SW480 (cell line): ENCODE measurements at regions not wholly inside any gene's neighbourhood (a gene's known extent, or its start where the extent isn't known, plus 50 kb on each side); places are given as distances from the start of the nearest gene placed in this dataset.
"Not testable (repeated sequence)": the region's sequence is repeated elsewhere in the genome, so short reads cannot be mapped to it uniquely, and the experiment has no call there.

Experiments
- DNase-seq: peaks from one replicate; pipeline ENCODE4 v3.0.0-alpha.2; 2016; ENCODE audit warnings: low spot score

GRCh38 chr20:30593572-30593971 is 663.9 kb upstream of the DEFB115 start:
- no peak for DNase-seq

- DNase-seq: no peak
Observed at GRCh38 chr20:30594112-30594511, 663.4 kb upstream of the DEFB115 start.

DNA sequence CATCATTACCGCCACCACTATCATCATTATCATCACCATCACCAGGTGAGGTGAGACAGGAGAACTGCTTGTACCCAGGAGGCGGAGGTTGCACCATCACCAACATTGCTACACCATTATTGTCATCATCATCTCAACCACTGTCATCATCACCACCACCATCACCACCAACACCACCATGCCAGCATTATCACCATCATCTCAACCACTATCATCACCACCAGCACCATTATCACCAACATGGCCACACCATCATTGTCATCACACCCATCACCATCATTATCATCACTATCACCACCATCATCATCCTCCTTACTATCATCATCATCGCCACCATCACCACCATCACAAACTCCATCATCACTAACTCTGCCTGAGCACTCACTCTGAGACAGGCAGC is 661.8 kb upstream of the DEFB115 start:
- DNase-seq: no peak

DNA sequence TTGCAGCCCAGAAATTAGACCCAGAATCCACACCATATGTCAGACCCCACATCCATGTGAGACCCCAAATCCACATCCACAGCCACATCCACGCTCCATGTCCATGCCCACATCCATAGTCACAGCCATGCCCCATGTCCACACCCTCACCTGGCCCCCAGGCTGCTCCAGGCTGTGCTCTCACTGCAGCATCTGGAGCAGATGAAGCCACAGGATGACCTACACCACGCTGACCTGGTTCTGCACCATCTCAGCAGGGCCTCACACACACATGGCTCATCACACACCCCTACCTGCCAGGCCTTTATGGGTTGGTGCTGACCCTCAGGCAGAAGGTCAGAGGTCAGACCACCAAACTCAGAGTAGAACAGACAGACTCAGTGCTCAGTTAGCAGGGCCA is 660.0 kb upstream of the DEFB115 start:
- DNase-seq: not testable (repeated sequence)

DNA sequence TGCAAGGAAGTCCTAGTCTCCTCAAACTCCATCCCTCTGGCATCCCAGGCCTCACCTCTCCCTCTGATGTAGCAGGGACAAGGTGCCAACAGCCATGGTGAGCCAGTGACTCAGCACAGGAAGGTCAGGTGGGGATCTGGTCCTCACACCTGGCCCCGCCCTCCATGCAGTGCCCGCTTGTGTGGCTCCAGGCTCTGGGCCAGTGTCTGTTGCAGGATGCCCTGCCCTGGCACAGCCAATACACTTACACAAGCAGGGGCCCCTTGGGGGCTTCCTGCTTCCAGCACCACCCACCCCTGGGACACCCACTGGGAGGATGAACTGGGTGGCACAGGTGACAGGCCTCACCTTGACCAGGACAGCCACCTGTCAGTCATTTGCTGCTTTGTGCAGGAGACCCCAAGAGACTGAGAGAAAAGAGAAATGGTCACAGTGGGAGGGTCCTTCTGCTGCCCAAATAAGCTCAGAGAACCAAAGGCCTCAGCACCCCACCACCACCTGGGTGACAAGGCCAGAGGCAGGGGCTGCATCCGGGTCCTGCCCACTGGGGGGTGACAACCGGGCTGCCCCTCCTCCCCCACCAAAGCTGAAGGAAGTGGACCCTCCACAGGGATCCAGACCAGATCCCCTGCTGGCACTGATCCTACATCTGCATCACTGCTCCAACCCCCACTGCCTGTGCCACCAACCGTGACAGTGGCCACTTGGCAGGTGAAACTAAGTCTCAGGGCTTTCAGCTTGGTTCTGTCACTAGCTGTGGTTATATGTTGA is 658.8 kb upstream of the DEFB115 start:
- no peak for DNase-seq

GRCh38 chr20:30599990-30600389 is 657.5 kb upstream of the DEFB115 start:
- DNase-seq: no peak

DNA sequence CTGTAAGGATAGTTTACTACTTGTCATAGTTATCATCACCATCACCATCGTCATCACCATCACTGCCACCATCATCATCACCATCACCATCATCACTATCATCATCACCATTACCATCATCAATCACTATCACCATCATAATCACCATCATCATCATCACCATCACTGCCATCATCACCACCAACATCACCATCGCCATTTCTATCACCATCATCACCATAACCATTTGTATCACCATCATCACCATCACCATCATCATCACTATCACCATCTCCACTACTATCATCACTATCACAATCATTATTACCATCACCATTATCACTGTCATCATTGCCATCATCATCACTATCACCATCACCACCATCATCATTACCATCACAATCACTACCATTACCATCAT is 655.5 kb upstream of the DEFB115 start:
- DNase-seq: no peak

DNA sequence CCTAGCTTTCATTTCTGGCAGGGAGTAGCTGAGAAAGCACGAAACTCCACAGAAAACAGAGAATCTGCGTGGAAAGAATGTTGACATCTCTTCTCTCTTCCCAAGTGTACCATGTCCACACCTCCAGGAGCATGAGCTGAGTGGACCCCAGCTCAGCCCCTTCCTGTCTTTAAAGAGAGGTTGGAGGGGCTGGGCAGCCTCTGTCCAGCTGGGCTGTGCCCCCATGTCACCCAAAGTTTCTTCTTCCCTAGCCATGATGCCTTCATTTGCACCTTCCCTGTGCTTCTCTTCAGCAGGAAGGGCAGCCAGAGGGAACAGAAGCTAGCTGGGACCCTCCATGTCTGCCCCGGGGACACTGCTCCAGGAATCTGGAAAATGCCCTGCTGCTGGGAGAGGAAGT is 655.0 kb upstream of the DEFB115 start:
- DNase-seq: no peak

GRCh38 chr20:30606990-30607389 is 650.5 kb upstream of the DEFB115 start:
- DNase-seq: no peak

GRCh38 chr20:30610029-30610693 is 647.3 kb upstream of the DEFB115 start:
- DNase-seq: no peak

DNA sequence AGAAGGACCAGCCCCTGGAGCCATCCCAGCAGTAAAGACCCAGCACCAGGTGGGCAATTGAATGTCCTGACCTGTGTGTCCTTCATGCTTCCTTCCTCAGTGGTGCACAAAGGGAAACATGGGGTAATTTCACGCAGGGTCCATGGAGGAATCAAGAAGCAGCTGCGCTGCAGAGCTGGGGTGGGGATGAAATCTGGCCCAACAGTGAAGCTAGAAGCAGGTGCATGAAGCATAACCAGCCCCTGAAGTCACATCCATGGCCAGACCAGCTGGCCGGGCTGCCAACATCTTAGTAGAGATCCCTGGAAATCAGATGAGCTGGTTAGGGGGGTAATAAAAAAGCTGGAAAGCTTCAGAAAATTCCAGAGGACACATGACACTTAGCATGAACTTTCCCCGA is 646.7 kb upstream of the DEFB115 start:
- DNase-seq: no peak

DNA sequence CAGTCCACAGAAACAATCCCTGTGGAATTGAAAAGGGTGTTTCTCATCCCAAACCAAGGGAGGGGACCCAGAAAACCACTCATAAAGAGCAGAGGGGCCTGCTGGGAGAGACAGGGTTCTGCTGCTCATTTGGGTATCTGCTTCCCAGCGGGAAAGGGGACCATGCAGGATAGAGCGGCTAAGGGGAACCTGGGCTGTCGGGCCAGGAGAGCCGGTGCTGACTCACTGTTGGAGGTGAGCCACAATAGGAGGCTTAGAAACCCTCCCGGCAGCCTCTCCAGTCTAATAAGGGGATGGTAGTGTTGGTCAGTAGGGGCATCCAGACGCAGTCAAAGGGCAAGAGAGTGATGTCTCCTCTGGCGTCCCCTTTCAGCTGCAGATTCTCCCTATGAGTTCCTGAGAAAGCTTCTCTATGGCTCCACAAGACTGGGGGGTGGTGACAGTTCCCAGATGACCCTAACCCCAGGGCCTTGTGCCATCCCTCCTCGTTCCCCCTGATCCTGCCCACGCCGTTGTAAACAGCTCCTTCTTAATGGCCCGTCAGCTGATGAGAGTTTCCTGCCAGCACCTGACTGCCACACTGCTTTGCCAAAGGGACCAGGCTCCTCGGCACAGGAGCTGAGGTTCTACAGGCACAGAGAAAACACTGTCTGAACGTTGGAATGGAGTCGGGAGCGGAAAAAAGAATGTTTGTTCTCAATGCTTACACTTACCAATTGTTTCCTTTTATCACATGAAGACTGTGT is 646.1 kb upstream of the DEFB115 start:
- DNase-seq: no peak

GRCh38 chr20:30612344-30612743 is 645.1 kb upstream of the DEFB115 start:
- no peak for DNase-seq

DNA sequence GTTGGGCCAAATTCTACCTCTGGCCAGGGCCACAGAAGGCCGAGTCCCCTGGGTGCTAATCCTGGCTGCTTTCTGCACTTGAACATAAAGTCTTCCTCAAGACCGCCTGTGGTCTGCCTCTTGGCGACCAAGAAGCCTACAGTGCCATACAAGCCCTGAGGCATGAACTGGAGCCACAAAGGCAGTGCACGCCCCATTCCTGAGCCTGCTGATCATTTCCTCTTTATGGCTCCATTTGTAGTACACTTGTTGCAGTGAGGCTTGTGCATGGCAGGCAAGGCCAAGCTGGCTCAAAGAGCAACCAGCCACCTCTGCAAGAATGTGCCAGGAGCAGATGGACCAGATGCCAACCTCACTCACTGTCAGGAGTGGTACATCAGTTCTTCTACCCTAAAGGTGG is 636.1 kb upstream of the DEFB115 start:
- DNase-seq: not testable (repeated sequence)

DNA sequence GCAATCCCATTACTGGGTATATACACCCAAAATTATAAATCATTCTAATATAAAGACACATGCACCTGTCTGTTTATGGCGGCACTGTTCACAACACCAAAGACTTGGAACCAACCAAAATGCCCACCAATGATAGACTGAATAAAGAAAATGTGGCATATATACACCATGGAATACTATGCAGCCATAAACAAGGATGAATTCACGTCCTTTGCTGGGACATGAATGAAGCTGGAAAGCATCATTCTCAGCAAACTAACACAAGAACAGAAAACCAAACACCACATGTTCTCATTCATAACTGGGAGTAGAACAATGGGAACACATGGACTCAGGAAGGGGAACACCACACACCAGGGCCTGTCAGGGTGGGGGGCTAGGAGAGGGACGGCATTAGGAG is 633.2 kb upstream of the DEFB115 start:
- DNase-seq: not testable (repeated sequence)

DNA sequence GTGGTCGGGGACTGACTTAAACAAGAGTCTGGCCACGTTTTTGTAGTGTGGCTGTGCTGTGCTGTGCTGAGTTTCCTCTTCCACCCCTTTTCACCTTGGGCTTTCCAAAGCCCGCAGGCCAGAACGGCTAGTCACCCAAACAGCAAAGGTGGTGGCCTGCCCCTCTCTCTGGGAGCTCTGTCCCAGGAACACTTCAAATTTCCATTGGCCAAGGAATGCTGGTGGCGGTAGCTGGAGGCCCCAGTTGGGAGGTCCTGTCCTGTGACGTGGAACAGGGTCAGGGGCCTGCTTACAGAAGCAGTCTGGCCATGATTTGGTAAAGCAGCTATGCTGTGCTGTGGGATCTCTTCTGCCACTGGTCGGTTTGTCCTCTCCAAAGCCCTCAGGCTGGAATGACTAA is 628.1 kb upstream of the DEFB115 start:
- not testable (repeated sequence) for DNase-seq

DNA sequence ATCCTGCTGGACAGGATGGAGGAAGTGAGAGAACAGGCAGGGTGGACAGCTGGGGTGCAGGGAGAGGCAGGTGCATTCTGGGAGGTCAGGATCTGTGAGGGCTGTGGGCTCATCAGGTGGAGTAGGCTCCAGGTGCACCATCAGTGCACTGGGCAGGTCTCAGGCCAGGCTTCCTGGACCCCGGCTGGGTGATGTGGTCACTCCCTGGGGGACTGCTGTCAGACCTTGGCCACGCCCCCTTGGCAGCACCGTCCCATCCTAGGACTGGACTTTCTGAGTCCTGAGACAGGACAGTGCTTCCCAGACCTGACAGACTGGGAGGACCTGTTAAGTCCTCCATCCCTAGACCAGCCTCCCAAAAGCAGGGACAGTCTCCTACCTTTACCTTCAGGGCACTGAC is 626.7 kb upstream of the DEFB115 start:
- no peak for DNase-seq

GRCh38 chr20:30631261-30631789 is 626.1 kb upstream of the DEFB115 start:
- not testable (repeated sequence) for DNase-seq

DNA sequence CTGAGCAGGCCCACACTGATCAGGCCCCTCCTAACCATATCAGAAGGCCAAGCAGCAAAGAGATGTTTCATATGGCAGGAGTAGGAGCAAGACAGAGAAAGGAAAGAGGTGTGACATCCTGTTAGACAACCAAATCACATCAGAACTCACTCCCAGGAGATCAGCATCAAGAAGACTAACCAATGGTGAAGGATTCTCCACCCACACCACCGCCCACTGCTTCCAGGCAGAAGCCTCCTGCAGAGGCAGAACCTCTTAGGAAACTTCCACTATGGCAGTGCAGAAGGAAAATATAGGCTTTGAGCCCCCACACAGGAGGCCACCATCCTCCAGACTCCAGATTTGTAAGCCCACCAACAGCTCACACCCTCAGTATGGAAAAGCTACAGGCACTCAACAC is 624.7 kb upstream of the DEFB115 start:
- DNase-seq: not testable (repeated sequence)

DNA sequence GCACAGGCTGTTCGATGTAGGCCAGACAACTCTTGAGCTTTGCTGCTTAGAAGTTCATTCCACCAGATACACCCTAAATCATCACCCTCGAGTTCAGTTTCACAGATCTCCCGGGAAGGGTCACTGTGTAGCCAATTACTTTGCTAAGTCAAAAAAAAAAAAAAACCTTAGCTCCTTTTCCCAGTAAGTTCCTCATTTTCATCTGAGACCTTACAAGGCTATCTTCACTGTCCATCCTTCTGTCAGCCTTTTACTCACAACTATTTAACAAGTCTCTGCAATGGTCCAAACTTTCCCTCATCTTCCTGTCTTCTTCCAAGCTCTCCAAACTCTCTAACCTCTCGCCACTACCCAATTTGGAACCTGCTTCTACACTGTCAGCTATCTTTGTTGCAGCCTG is 615.9 kb upstream of the DEFB115 start:
- DNase-seq: not testable (repeated sequence)

DNA sequence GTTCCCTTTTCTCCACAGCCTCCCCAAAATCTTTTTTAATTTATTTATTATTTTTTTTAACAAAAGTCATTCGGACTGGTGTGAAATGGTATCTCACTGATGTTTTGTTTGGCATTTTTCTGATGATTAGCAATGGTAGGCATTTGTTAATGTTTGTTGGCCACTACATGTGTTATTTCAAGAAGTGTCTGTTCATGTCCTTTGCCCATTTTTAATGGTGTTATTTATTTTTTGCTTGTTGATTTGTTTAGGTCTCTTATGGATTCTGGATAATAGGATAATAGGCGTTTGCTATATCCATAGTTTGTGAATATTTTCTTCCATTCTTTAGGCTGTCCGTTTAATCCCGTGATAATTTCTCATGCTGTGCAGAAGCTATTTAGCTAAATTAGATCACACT is 596.5 kb upstream of the DEFB115 start:
- not testable (repeated sequence) for DNase-seq

DNA sequence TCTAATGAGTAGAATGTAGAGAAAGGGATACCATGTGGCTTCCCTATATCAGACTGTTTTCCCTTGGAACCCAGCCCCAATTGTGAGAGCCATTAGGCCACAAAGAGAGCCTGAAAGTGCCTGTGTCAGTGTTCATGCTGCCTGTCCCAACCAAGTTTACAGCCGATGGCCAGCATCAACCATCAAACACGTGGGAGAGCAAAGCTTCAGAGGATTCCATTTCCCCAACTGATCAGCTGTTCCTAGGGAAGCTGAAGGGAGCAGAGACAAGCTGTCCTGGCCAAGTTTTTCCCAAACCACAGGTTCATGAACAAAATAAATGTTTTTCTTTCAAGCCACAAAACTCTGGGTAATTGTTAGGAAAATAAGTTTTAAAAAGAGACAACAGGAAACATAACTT is 589.0 kb upstream of the DEFB115 start:
- DNase-seq: not testable (repeated sequence)
